ENCODE measurements at regions not wholly inside any gene's neighbourhood (a gene's known extent, or its start where the extent isn't known, plus 50 kb on each side); places are given as distances from the start of the nearest gene placed in this dataset.

DNA sequence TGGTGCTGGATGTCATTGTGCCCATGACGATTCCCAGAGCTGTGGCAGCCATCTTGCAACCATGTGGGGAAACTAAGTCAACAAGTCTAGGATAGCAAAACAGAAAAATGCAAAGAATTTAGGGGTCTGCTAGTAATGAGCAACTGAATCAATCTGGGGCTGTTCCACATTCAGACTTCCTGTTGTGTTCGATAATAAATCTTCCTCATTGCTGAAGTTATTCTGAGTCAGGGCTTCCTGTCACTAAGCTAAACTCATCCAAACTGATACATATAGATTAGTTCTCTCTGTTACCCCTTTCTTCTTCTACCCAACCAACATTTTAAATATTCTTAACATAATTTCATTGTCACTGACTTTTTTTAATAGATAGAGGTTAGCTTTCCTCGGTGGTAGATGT is 205.9 kb downstream of the HACE1 start:
- TF ChIP-seq, protein P1, sequence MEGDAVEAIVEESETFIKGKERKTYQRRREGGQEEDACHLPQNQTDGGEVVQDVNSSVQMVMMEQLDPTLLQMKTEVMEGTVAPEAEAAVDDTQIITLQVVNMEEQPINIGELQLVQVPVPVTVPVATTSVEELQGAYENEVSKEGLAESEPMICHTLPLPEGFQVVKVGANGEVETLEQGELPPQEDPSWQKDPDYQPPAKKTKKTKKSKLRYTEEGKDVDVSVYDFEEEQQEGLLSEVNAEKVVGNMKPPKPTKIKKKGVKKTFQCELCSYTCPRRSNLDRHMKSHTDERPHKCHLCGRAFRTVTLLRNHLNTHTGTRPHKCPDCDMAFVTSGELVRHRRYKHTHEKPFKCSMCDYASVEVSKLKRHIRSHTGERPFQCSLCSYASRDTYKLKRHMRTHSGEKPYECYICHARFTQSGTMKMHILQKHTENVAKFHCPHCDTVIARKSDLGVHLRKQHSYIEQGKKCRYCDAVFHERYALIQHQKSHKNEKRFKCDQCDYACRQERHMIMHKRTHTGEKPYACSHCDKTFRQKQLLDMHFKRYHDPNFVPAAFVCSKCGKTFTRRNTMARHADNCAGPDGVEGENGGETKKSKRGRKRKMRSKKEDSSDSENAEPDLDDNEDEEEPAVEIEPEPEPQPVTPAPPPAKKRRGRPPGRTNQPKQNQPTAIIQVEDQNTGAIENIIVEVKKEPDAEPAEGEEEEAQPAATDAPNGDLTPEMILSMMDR (IDR thresholded peaks at IDR 0.05), result no peak
- TF ChIP-seq EP300 (IDR thresholded peaks at IDR 0.05; ENCODE audit: low read depth) (no peak), POLR2AphosphoS5 (IDR thresholded peaks at IDR 0.05) (no peak)
